ENCODE measurements at regions not wholly inside any gene's neighbourhood (a gene's known extent, or its start where the extent isn't known, plus 50 kb on each side); places are given as distances from the start of the nearest gene placed in this dataset.

GRCh38 chr2:173669271-173669853, 295.8 kb downstream of the SP3 start:
- no peak for DNase-seq (ENCODE audit: low spot score)
- TF ChIP-seq CTCF (IDR thresholded peaks at IDR 0.05; ENCODE audit: borderline replicate concordance, control extremely low read depth, extremely low read depth, insufficient read depth, missing control alignments), result no peak
- in situ Hi-C loops (cut with MboI; ENCODE audit: low sequenced_read_pairs, unreplicated experiment), result no loop called here

- no peak for DNase-seq (ENCODE audit: low spot score)
- TF ChIP-seq CTCF (IDR thresholded peaks at IDR 0.05; ENCODE audit: borderline replicate concordance, control extremely low read depth, extremely low read depth, insufficient read depth, missing control alignments), result no peak
- in situ Hi-C loops (cut with MboI; ENCODE audit: low sequenced_read_pairs, unreplicated experiment), result no loop called here
Observed at GRCh38 chr2:173669888-173670287, 295.3 kb downstream of the SP3 start.

GRCh38 chr2:173672573-173673340, 292.4 kb downstream of the SP3 start:
- in situ Hi-C loops (cut with MboI; ENCODE audit: low sequenced_read_pairs, unreplicated experiment), result no loop called here
- no peak for TF ChIP-seq CTCF (IDR thresholded peaks at IDR 0.05; ENCODE audit: borderline replicate concordance, control extremely low read depth, extremely low read depth, insufficient read depth, missing control alignments)
- DNase-seq (ENCODE audit: low spot score), result no peak

GRCh38 chr2:173673640-173674039, 291.5 kb downstream of the SP3 start:
- no peak for TF ChIP-seq CTCF (IDR thresholded peaks at IDR 0.05; ENCODE audit: borderline replicate concordance, control extremely low read depth, extremely low read depth, insufficient read depth, missing control alignments)
- no peak for DNase-seq (ENCODE audit: low spot score)
- in situ Hi-C loops (cut with MboI; ENCODE audit: low sequenced_read_pairs, unreplicated experiment), result no loop called here

GRCh38 chr2:173676647-173677046, 288.5 kb downstream of the SP3 start:
- no peak for TF ChIP-seq CTCF (IDR thresholded peaks at IDR 0.05; ENCODE audit: borderline replicate concordance, control extremely low read depth, extremely low read depth, insufficient read depth, missing control alignments)
- in situ Hi-C loops (cut with MboI; ENCODE audit: low sequenced_read_pairs, unreplicated experiment), result no loop called here
- DNase-seq (ENCODE audit: low spot score), result no peak

- no peak for TF ChIP-seq CTCF (IDR thresholded peaks at IDR 0.05; ENCODE audit: borderline replicate concordance, control extremely low read depth, extremely low read depth, insufficient read depth, missing control alignments)
- no peak for DNase-seq (ENCODE audit: low spot score)
- in situ Hi-C loops (cut with MboI; ENCODE audit: low sequenced_read_pairs, unreplicated experiment), result no loop called here
Observed at GRCh38 chr2:173678186-173678585, 287.0 kb downstream of the SP3 start.

All from GM13976 (cell line).